Panc1 (cell line): ENCODE measurements at regions not wholly inside any gene's neighbourhood (a gene's known extent, or its start where the extent isn't known, plus 50 kb on each side); places are given as distances from the start of the nearest gene placed in this dataset.

Experiments used
- ATAC-seq: fragments of 200-7000 bp; cut with Tn5 transposase; 2 replicates; pipeline ENCODE4 v1.9.1; 2020; ENCODE audit warnings: mild to moderate bottlenecking, moderate library complexity
- BruUV-seq: library from RNA; stranded (reverse); fragments of 400-500 nt; replicated peaks from 2 replicates; lab custom pipeline; 2021; lab: Mats Ljungman, UMichigan
- CTCF ChIA-PET: fragments of 300-600 bp; sonication (Branson Sonifier 250); formaldehyde crosslinking; loops from one replicate; lab custom pipeline; 2022; ENCODE audit warnings: antibody characterized with exemption; lab: Charles Lee
- POLR2A ChIA-PET: fragments of 300-600 bp; sonication (Branson Sonifier 250); formaldehyde crosslinking; loops from one replicate; lab custom pipeline; 2022; ENCODE audit warnings: antibody characterized with exemption; lab: Charles Lee
- DNase-seq: peaks from one replicate; pipeline ENCODE4 v3.0.0-alpha.2; 2010; ENCODE audit warnings: low read depth, low spot score
- H3K27ac ChIP-seq: 2 replicates; pipeline ENCODE4 v1.5.1; 2011; ENCODE audit warnings: mild to moderate bottlenecking, low read length, inconsistent platforms
- H3K27me3 ChIP-seq: fragments of 200-500 bp; sonication (Bioruptor generic); 2 replicates; pipeline ENCODE4 v1.6.0; 2014; ENCODE audit warnings: low read length, inconsistent platforms; ENCODE audit not compliant: control insufficient read depth, insufficient read depth
- H3K36me3 ChIP-seq: fragments of 200-500 bp; sonication (Bioruptor generic); 2 replicates; pipeline ENCODE4 v1.5.1; 2014; ENCODE audit warnings: inconsistent platforms, mild to moderate bottlenecking, low read length, moderate library complexity; ENCODE audit not compliant: control insufficient read depth, insufficient read depth
- H3K4me1 ChIP-seq: 2 replicates; pipeline ENCODE4 v1.5.1; 2011; ENCODE audit warnings: inconsistent platforms, mild to moderate bottlenecking, low read length, moderate library complexity; ENCODE audit not compliant: control insufficient read depth, insufficient read depth
- H3K4me3 ChIP-seq, 2 experiments: 2 replicates each; pipeline ENCODE4 v1.5.1; 2011 to 2012; ENCODE audit warnings: low read depth in 2 of 2, low read length in 2 of 2, mild to moderate bottlenecking in 2 of 2, inconsistent platforms in 1 of 2, moderate library complexity in 1 of 2
- H3K9me3 ChIP-seq: fragments of 200-500 bp; sonication (Bioruptor generic); 2 replicates; pipeline ENCODE4 v1.5.1; 2014; ENCODE audit warnings: low read depth, mild to moderate bottlenecking, inconsistent platforms, low read length, moderate library complexity; ENCODE audit not compliant: control insufficient read depth, insufficient read depth
- CTCF ChIP-seq: fragments of 450-650 bp; IDR thresholded peaks from 2 replicates; pipeline ENCODE4 v1.5.1; 2017; ENCODE audit warnings: mild to moderate bottlenecking
- POLR2AphosphoS5 ChIP-seq: IDR thresholded peaks from 2 replicates; pipeline ENCODE4 v1.6.1; 2012; ENCODE audit warnings: mild to moderate bottlenecking, low read depth, low read length, moderate library complexity
- REST ChIP-seq, 2 experiments: IDR thresholded peaks; 2 replicates each; pipeline ENCODE4 v1.6.1; 2011 to 2012; ENCODE audit warnings: low read depth in 2 of 2, control low read depth in 1 of 2, low read length in 1 of 2, mild to moderate bottlenecking in 1 of 2, moderate library complexity in 1 of 2; ENCODE audit not compliant: insufficient read depth in 1 of 2
- SIN3A ChIP-seq: IDR thresholded peaks from 2 replicates; pipeline ENCODE4 v1.6.1; 2012; ENCODE audit warnings: low read depth, mild to moderate bottlenecking, low read length, moderate library complexity, borderline replicate concordance; ENCODE audit not compliant: insufficient read depth
- TCF7L2 ChIP-seq: IDR thresholded peaks from 2 replicates; pipeline ENCODE4 v1.6.1; 2011; ENCODE audit warnings: mild to moderate bottlenecking, low read depth, low read length, inconsistent platforms
- in situ Hi-C: cut with HindIII; loops from 2 replicates; pipeline ENCODE4 v1.10.0; 2016; ENCODE audit warnings: low sequenced_read_pairs, low pct_unique_long_range_greater_than_20kb
- intact Hi-C: fragments of 100-400 bp; cut with micrococcal nuclease; formaldehyde crosslinking; loops from one replicate; pipeline ENCODE4 v1.10.0; 2022; ENCODE audit not compliant: unreplicated experiment

- POLR2A ChIA-PET, result interaction anchor here (0.6 kb wide), 1 partner anchor 527 kb away, joined by 7 read pairs; no protein-coding TSS in a partner anchor
- CTCF ChIA-PET, result interaction anchor here (0.9 kb wide), 1 partner anchor 41 kb away, joined by 3 read pairs; no protein-coding TSS in a partner anchor
- Histone ChIP-seq H3K36me3 (no peaks in the 10 kb centered on the region), H3K4me1 (no peaks in the 10 kb centered on the region), H3K27me3 (no peaks in the 10 kb centered on the region), H3K27ac (no peak overlapping the region), H3K9me3 (no peaks in the 10 kb centered on the region), H3K4me3 (no peak overlapping the region)
- intact Hi-C loops, result no loop called here
- TF ChIP-seq TCF7L2 (no peak), CTCF (no peak), SIN3A (no peak), POLR2AphosphoS5 (no peak), REST (IDR thresholded peaks at IDR 0.05; ENCODE audit: insufficient read depth in 1 of 2, low read depth in 2 of 2, low read length in 1 of 2) (no peak)
- no TSS peak for BruUV-seq
- ATAC-seq (no peak), DNase-seq (no peak)
- in situ Hi-C loops, result no loop called here
These were observed 102.3 kb downstream of the SIK1 start for GRCh38 chr21:43324596-43324995.

GRCh38 chr21:43323244-43324005 lies 103.5 kb downstream of the SIK1 start:
- Histone ChIP-seq H3K4me1 (no peaks in the 10 kb centered on the region), H3K27me3 (no peaks in the 10 kb centered on the region), H3K36me3 (no peaks in the 10 kb centered on the region), H3K9me3 (no peaks in the 10 kb centered on the region), H3K27ac (no peak overlapping the region), H3K4me3 (no peak overlapping the region)
- BruUV-seq, result no TSS peak
- ChIA-PET POLR2A (no interaction called here), CTCF (interaction anchor here (0.9 kb wide), 1 partner anchor 42 kb away, joined by 3 read pairs; no protein-coding TSS in a partner anchor)
- no peak for DNase-seq
- intact Hi-C loops (no loop called here), in situ Hi-C loops (no loop called here)
- ATAC-seq, result no peak
- no peak for TF ChIP-seq CTCF
- no peak for TF ChIP-seq SIN3A
- no peak for TF ChIP-seq REST (IDR thresholded peaks at IDR 0.05; ENCODE audit: insufficient read depth in 1 of 2, low read depth in 2 of 2, low read length in 1 of 2)
- no peak for TF ChIP-seq TCF7L2
- no peak for TF ChIP-seq POLR2AphosphoS5
